ENCODE measurements at regions not wholly inside any gene's neighbourhood (a gene's known extent, or its start where the extent isn't known, plus 50 kb on each side); places are given as distances from the start of the nearest gene placed in this dataset.

DNA sequence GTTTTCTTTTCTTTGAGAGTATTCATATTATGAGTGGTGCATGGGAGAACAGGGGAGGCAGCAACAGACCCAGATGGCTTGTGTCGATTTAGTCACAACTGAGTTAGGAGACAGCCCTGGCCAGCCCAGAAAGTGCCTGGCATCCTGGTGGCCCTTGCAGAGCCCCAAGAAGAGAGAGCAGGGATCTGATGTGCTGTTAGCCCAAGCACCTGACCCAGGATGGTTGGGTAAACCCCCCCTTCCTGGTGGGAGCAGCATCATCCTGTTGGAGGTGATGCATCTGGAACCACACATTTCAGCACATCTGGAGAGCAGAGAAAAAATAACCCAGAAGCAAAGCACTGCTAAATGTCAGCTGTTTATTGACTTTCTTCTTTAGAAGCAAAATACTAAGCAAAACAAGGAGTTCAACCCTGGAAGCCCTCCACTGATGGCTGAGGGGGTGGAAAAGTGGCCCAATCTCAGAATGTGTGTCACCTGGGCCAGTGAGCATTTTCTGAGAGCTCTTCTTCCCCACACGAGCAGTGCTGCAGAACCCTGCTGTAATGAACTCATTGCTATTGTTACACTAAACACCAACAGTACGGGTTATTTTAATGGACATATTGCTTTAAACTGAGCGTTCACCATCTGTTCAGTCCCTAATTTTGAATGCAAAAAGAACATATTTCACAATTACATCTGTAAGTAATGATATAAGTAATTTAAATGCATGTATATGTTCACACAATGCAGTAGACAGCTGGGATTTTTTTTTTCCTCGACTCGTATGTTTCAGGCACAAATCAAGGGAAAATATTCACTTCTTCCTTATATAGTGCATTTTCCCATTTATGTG, 100.6 kb upstream of the SMIM21 start:
- Histone ChIP-seq H4K20me1 (replicated peaks; ENCODE audit: control insufficient read depth, insufficient read depth, low read length) (no peaks in the 10 kb centered on the region), H3K9me3 (replicated peaks; ENCODE audit: control insufficient read depth, insufficient read depth, low read depth, low read length) (no peaks in the 10 kb centered on the region), H3K4me1 (replicated peaks in 1 of 2; ENCODE audit: control insufficient read depth in 2 of 2, insufficient read depth in 2 of 2, low read length in 2 of 2) (no peaks in the 10 kb centered on the region; a peak in 1 of 5 replicates), H3K79me2 (ENCODE audit: control insufficient read depth, insufficient read depth, low read length) (no peaks in the 10 kb centered on the region), H2AFZ (ENCODE audit: low read depth, low read length) (no peak overlapping the region), H3K4me3 (no peak overlapping the region), H3K36me3 (ENCODE audit: control insufficient read depth, insufficient read depth, low read length) (no peaks in the 10 kb centered on the region), H3K27me3 (ENCODE audit: control insufficient read depth in 2 of 2, insufficient read depth in 2 of 2, low read length in 2 of 2) (peaks cover 0 to 15% of the 10 kb centered on the region in 2 experiments; a peak in 3 of 5 replicates), H3K9ac (ENCODE audit: insufficient read depth in 1 of 2, low read depth in 2 of 2, low read length in 2 of 2) (no peak overlapping the region), H3K4me2 (ENCODE audit: insufficient read depth, low read length) (no peak overlapping the region), H3K27ac (ENCODE audit: extremely low read depth, low read depth, low read length) (no peak overlapping the region), H3K9me1 (ENCODE audit: control insufficient read depth, insufficient read depth, low read length) (no peaks in the 10 kb centered on the region)
- ChIA-PET CTCF (ENCODE audit: low intra/inter-chr PET ratio) (no interaction called here), POLR2A (no interaction called here)
- in situ Hi-C loops (cut with MboI): no loop called here
- no peak for ATAC-seq
- no peak for TF ChIP-seq ILK (tag; IDR thresholded peaks at IDR 0.05; ENCODE audit: borderline replicate concordance, low read depth)
- TF ChIP-seq RFX5 (IDR thresholded peaks at IDR 0.05; ENCODE audit: low read depth, low read length): no peak
- no peak for TF ChIP-seq ZBTB26 (CRISPR knock-in tag; IDR thresholded peaks at IDR 0.05)
- no peak for TF ChIP-seq PPARD (CRISPR knock-in tag; IDR thresholded peaks at IDR 0.05)
- TF ChIP-seq ZNF77 (CRISPR knock-in tag; IDR thresholded peaks at IDR 0.05): no peak
- TF ChIP-seq CBX1 (IDR thresholded peaks at IDR 0.05; ENCODE audit: low read depth): no peak
- TF ChIP-seq, protein P1, sequence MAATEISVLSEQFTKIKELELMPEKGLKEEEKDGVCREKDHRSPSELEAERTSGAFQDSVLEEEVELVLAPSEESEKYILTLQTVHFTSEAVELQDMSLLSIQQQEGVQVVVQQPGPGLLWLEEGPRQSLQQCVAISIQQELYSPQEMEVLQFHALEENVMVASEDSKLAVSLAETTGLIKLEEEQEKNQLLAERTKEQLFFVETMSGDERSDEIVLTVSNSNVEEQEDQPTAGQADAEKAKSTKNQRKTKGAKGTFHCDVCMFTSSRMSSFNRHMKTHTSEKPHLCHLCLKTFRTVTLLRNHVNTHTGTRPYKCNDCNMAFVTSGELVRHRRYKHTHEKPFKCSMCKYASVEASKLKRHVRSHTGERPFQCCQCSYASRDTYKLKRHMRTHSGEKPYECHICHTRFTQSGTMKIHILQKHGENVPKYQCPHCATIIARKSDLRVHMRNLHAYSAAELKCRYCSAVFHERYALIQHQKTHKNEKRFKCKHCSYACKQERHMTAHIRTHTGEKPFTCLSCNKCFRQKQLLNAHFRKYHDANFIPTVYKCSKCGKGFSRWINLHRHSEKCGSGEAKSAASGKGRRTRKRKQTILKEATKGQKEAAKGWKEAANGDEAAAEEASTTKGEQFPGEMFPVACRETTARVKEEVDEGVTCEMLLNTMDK (IDR thresholded peaks at IDR 0.05; ENCODE audit: borderline replicate concordance, insufficient read depth, low read depth, low read length, poor library complexity, severe bottlenecking): no peak
- no peak for TF ChIP-seq RBM34 (IDR thresholded peaks at IDR 0.05; ENCODE audit: borderline replicate concordance, insufficient read depth, low read length)
- TF ChIP-seq, protein P2, sequence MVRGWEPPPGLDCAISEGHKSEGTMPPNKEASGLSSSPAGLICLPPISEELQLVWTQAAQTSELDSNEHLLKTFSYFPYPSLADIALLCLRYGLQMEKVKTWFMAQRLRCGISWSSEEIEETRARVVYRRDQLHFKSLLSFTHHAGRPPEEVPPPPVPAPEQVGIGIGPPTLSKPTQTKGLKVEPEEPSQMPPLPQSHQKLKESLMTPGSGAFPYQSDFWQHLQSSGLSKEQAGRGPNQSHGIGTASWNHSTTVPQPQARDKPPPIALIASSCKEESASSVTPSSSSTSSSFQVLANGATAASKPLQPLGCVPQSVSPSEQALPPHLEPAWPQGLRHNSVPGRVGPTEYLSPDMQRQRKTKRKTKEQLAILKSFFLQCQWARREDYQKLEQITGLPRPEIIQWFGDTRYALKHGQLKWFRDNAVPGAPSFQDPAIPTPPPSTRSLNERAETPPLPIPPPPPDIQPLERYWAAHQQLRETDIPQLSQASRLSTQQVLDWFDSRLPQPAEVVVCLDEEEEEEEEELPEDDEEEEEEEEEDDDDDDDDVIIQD (CRISPR knock-in tag; IDR thresholded peaks at IDR 0.05): no peak
- no peak for TF ChIP-seq TAL1 (IDR thresholded peaks at IDR 0.05)
- 4% methylated on average over 5 of the region's 6 CpGs for WGBS (ENCODE audit: insufficient coverage, low coverage, missing lambda C conversion rate)
- BruUV-seq (replicated peaks): no TSS peak
- FAIRE-seq: no peak
- DNase-seq (ENCODE audit: extremely low read depth in 1 of 4, low spot score in 3 of 4): no peak
- intact Hi-C loops (cut with micrococcal nuclease): no loop called here

Data from K562 (cell line).